HG02588 (cell line): ENCODE measurements at regions not wholly inside any gene's neighbourhood (a gene's known extent, or its start where the extent isn't known, plus 50 kb on each side); places are given as distances from the start of the nearest gene placed in this dataset.
"Not testable (repeated sequence)": the region's sequence is repeated elsewhere in the genome, so short reads cannot be mapped to it uniquely, and the experiment has no call there.

Experiments
- ATAC-seq: cut with Tn5 transposase; IDR thresholded peaks from one replicate; pipeline ENCODE4 v1.9.1; 2021; ENCODE audit warnings: mild to moderate bottlenecking, moderate library complexity; ENCODE audit not compliant: unreplicated experiment

- no peak for ATAC-seq
Observed at GRCh38 chr20:17873410-17874270, 95.0 kb downstream of the SNX5 start.

- ATAC-seq: no peak
Observed at GRCh38 chr20:17872959-17873358, 95.6 kb downstream of the SNX5 start.

GRCh38 chr20:17872434-17872833 is 96.2 kb downstream of the SNX5 start:
- ATAC-seq: no peak

DNA sequence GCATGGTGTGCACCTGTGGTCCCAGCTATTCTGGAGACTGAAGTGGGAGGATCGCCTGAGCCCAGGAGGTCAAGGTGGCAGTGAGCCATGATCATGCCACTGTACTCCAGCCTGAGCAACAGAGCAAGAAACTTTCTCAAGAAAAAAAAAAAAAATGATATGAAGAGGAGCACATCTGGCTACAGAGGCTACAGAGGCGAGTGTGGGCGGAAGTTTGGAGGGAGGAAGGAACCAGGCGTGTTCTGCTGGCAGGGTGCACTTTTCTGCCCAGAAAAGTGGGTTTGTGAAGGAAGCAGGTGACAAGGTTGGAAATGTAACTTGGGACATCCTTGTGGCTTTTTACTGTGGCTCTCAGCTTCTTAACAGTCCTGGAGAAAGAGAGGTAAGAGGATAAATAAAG is 96.7 kb downstream of the SNX5 start:
- no peak for ATAC-seq

GRCh38 chr20:17871181-17871580 is 97.4 kb downstream of the SNX5 start:
- no peak for ATAC-seq

DNA sequence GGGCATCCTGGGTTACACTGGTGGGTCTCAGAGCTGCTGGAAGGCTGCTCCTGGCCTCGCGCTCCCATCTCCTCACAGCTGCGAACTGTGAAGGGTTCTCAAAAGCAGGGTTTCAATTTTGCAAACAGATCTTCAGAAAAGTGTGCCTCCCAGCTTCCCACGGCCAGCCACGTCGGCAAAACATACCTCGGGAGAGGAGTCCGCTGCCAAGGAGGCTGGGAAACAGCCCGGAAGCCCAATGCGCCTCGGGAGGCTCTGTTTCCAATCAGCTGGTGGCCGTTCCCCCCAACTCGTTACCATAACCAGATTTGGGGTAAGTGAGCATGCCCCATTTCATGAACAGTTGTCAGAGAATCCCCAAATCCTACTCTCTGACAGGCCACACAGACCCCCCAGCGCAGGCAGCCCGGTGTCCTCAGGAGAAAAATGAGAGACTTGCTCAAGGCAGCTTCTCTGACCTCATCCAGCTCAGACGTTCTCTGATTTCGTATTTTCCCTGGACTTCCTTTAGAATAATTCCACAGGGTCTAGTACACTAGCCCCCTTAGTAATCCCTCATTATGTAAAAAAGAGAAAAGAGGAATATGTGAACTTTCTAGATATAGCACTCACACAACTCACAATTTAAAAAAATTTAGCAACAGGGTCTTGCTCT is 98.4 kb downstream of the SNX5 start:
- no peak for ATAC-seq

DNA sequence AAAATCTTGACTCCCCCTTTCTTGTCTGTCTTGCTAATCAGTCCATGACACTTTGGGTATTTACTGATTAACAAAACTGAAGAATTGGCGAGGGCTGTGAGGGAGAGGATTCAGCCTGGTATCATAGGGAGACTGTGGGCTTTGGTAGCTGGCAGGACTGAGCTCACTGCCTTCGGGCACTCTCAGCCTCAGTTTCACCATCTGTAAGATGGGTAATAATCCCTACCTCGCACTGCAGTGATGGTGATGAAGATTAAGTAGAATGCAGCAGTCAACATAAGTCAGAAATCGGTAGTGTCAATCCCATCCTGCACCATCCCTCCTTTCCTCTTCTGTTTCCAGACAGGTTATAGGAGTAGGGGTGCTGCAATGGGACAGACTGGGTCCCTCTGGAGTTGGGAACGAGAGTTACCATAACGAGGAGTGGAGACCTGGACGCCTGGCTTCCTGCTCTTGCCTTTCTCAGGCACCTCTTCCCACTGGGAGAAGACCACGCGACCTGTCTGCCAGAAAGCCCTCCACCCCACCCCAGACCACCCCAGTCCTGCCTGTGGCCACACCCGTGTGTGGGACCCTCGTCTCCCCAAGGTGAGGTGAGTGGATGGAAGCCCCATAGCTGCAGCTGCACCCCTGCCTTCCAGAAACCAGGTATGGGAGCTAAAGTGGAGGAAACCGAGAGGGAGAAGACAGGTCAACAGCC is 99.1 kb downstream of the SNX5 start:
- no peak for ATAC-seq

- ATAC-seq: no peak
Observed at GRCh38 chr20:17868700-17869231, 99.8 kb downstream of the SNX5 start.

DNA sequence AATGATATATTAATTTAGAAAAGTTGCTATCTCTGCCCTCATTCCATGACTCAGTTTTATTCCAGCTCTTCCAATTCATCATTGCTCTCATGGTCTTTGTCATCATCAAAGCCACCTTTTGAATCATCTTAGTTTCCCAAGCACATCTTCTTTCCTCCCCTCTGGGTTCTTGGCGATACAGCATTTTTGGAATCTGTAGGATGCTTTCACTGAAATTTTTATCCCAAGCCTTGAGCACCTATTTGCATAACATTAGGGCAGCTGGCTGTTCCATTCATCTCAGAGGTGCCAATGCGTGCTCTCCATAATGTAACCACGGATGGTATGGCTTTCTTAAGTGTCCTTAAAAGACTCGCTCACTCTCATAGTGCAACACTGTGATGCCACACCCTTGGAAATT is 100.4 kb downstream of the SNX5 start:
- no peak for ATAC-seq

DNA sequence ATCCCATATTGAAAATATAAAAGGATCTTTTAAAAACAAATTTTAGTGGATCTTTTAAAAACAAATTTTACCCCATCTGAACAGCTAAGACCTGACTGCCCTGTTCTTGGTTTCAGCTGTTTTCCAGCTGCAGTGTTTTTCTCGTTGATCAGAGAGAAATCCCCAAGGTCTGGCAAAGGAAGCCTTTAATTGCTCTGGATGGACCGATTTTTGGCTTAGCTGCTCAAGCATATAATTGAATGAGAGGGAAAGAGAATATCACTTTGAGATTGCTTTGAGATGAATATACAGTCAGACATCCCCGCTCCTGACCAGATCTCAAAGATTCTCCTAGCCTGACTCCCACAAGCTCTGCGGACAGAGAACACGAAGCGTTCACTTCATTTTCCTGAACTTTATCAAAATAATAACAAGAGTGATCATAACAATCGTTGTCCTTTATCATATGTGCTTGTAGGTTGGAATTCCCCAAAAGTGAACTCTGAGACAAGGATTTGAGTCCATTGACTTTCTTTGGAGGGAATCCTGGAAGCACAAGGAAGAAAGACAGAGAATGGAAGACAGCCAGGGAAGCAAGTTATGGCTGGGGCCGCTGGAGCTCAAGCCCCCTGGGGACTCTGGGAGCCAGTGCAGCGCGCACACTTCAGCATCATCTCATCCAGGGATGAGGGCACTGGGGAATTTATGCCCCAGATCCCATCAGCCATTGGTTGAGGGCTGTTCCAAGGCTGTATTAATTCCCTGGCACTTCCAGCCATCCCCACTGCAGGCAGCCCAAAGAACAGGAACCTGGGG is 101.3 kb downstream of the SNX5 start:
- ATAC-seq: no peak

DNA sequence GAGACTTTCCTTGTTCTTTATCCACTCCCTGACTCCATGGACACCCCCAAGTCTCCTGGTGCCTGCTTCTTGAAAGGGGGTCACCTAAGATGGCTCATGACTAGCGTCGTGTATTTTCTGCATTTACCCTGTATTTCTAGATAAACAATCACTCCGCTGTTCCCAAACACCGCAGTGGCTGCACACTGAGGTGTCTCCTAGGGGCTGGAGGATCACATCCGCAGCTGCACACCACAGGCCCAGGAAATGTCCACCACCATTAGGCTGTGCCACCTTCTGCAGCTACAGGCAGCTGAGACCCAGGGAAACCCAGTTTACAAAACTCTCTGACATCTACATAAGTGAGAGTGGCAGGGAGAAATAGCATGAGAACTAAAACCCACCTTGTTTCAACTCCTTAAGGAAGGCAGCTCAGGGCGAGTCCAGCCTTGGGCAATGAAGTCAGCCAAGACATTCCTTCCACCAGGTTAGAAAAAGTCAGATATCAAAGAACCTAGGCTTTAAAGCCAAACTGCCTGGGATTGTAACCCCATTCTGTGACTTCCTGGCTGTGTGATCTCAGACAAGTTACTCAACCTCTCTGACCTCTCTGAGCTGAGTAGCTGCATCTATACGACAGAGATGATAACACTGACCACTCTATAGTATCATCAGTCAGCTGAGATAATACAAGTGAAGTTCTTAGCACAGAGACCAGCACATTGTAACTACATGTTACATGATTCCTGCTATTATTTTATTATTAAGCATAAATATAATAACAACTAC is 102.2 kb downstream of the SNX5 start:
- no peak for ATAC-seq

DNA sequence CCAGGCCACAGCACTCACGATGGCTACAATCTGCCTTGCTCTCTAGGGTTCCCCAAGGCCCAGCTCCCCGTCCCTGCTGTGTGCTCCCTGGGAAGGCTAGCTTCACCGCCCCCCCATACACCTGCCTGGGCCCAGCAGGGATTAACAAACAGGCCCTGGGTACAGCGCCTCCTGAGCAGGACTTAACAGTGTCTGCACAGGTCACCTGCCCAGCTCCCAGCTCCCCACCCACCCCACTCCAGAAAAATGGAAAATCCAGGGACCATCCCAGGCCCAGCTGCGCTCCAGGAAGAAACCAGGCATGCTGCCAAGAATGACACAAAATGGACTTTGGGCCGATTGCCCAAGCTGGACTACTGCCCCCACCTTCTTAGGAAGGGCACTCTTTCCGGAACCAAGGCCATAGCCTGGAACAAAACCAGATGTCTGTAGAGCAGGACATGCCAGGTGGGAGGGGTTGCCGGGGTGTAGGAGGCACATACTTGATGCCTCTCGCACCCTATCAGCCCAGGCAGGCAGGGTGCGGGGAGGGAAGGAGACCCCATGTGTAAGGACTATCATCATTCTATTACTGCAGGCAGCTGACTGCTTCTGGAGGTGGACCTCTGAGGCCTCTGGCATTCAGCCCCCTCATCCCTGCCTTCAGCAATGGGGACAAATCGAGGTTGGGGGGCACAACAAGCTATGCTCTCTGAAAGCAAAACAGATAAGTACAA is 104.9 kb downstream of the SNX5 start:
- ATAC-seq: no peak

DNA sequence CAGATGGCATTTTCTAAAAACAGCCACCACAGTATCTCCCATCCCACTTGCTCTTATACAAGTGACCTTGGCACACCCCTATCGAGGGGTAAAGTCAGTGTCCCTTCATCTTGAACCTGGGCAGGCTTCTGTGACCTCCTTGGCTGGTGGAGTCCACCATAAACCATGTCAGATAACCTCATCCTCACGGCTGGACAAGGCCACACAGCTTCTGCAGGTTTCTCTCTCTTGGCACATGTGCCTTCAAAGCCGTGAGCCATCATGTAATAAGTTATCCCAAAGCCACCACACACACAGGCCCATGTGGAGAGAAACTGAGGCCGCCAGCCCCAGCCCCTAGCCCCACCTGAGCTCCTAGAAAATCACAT is 105.4 kb downstream of the SNX5 start:
- ATAC-seq: no peak

GRCh38 chr20:17862171-17862570 is 106.4 kb downstream of the SNX5 start:
- no peak for ATAC-seq

GRCh38 chr20:17861620-17862019 is 107.0 kb downstream of the SNX5 start:
- ATAC-seq: not testable (repeated sequence)

- ATAC-seq: no peak
Observed at GRCh38 chr20:17860301-17861197, 108.0 kb downstream of the SNX5 start.

- peak; percentile 17 for ATAC-seq
Observed at GRCh38 chr20:17859616-17860232, 108.9 kb downstream of the SNX5 start.
